GM20431 (cell line): ENCODE measurements at regions not wholly inside any gene's neighbourhood (a gene's known extent, or its start where the extent isn't known, plus 50 kb on each side); places are given as distances from the start of the nearest gene placed in this dataset.

Experiments used
- in situ Hi-C: fragments of 300-500 bp; cut with MseI, MboI; formaldehyde crosslinking; loops from one replicate; pipeline ENCODE4 v1.15.0; 2020; ENCODE audit warnings: low sequenced_read_pairs; ENCODE audit not compliant: unreplicated experiment

DNA sequence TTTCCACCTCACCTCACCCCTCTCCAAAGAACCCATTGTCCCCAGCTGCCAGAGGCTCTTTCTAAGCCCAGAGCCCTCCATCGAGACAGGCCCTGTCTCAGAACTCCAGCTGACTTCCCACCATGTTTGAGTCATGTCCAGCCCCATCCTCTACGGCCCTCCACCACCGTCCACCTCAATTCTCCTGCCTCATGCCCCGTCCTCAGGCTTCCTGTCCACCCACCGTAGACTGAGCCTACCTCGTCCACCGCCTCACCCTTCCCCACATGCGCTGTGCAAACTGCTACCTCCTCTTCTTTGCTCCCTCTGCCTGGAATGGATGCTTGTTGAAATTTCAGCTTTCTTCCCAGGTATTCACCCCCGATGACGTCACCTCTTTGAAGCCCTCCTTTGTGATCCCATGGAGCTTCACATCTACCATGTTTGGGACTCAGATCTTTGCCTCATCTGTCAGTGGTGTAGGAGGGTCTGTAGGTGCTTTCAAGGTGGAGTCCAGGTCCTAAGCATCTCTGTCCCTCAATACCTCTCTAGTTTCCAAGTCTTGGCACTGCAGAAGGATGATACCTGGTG, 149.0 kb downstream of the MRM1 start:
- in situ Hi-C loops, result no loop called here

DNA sequence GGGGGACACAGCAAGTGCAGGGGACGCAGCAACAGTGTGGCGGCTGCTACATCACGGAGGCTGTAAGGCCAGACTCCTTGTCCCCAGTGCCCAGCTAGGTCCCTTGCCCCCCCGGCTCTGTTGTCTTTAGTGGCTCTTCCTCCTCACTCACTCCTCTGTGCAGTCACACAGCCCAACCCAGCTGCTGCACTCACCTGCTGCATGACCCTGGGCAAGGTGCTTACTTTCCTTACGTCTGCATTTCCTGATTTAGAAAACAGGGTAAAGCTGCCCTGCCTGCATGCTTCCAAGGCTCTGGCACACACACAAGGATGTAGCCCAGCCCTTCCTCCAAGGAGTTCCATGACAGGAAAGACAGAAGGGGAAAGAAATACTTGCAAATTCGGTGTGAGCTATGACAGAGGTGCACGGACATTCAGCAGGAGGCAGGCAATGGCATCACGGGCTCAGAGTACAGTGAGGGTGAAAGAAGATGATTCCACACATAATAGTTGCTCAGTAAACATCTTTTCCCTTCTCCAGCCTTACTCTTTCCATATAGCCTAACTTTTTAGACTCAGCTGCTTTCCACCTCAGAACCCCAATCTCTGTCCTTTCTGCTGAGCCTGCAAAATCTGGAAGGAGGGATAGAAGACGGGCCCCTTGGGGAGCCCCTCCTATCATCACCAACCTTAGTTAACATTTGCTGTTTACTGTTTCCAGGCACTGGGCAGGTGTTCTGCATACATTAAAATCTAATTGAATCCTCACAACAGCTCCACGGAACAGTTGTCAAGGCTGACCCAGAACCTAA, 150.9 kb downstream of the MRM1 start:
- in situ Hi-C loops, result no loop called here

DNA sequence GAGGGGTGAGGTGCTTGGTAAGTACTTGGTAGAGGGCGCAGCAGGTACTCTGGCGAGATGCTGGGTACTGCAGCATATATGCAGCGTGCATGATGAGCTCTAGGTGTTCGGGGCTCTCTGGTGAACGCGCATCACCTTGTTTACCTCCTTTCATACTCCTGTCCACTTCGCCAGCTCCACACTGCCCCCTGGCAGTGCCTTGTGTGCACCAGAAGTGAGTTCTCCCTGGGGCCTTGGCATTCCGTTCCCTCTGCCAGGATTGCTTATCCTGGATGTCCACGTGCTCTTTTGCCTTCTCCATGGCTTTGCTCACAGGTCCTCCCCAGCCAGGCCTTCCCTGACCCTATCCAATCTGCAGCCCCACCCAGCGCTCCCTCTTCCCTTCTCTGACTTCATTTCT, 154.2 kb downstream of the MRM1 start:
- in situ Hi-C loops, result no loop called here

DNA sequence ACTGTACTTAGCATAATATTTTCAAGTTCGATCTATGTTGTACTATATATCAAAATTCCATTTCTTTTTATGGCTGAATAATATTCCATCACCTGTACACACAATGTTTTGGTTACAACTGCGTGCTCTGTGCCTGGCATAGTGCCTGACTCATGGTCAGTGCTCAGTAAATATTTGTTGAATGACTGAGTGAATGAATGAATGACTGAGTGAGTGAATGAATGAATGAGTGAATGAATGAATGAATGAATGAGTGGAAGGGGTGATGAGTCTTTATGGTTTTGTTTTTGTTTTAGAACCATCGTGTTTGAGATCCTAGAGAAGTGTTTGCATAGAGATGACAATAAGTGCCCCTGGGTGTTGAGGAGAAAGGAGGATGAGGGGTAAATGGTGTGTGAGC, 155.3 kb downstream of the MRM1 start:
- in situ Hi-C loops, result no loop called here

DNA sequence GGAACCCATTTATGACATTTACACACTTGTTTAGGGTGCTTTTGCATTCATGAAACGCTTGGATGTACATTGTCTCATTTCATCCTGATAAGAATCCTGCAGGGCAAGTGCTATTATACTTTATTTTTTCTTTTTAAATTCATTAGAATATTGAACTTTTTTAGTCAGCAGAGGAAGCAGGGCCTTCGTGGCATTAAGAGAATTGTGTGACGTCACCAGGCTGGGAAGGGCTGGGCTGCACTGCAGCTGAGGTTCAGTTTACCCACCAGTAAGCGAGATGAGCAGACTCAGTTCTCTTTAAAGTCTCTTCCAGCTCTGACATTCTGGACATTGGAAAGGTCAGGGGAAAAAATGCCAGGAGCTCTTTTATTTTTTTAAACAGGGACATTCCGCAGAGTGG, 159.0 kb downstream of the MRM1 start:
- in situ Hi-C loops, result loop anchor here (10.0 kb wide), 1 partner anchor 64 kb away; no protein-coding TSS in a partner anchor

DNA sequence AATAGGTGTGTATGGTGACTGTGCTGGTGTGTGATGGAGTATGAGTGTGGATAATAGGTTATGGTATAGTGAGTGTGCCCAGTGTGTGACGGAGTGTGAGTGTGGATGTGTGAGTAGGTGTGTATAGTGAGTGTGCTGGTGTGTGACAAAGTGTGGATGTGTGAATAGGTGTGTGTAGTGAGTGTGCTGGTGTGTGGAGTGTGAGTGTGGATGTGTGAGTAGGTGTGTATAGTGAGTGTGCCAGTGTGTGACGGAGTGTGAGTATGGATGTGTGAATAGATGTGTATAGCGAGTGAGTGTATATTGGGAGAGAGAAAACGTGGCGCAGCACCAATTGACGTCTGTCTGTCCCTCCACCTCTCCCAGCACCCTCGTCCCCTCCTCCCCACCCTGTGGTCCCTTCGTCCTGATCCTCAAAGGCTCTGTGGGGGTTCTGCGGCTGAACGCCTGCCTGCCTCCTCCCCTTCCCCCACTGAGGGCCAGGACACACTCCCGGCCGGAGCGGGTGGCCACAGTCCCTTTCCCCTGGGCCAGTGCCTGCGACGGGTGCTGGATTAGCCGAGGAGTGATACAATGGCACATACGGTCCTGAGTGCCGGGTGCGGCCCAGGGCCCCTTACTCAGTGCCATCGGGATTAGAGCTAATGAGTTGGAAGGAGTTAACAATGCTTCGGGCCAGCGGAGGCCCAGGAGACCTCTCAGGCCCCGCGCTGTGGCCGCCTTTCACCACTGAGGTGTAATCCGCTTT, 160.0 kb downstream of the MRM1 start:
- in situ Hi-C loops, result loop anchor here (10.0 kb wide), 1 partner anchor 63 kb away; no protein-coding TSS in a partner anchor

DNA sequence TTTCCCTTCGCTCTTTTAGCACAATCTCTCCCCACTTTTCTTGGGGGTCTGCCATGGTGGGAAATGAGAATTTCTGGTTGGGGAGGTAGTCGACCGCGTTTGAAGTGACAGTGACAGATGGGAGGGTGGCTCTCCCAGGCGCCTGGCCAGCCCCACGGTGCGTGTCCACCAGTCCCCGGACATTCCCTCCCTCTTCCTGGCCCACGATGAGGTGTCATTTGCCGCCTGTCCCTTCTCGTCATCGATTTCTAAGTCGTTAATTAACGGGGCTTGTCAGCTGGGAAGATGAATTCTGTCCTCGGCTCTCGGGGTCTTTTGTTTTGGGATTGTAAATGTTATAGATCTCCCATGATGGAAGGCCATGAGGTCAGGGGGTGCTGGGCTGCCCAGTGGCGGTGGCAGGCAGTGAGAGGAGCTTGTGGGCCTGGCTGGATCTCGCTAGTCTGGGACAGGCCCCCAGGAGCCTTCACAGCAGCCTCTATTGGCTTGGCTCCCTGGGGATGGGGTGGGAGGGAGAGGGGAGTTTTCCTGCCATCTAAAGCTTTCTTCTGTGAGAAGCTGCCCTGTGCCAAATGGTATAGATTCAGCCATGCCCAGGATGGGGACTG, 164.2 kb downstream of the MRM1 start:
- in situ Hi-C loops, result loop anchor here (10.0 kb wide), 1 partner anchor 59 kb away; no protein-coding TSS in a partner anchor

DNA sequence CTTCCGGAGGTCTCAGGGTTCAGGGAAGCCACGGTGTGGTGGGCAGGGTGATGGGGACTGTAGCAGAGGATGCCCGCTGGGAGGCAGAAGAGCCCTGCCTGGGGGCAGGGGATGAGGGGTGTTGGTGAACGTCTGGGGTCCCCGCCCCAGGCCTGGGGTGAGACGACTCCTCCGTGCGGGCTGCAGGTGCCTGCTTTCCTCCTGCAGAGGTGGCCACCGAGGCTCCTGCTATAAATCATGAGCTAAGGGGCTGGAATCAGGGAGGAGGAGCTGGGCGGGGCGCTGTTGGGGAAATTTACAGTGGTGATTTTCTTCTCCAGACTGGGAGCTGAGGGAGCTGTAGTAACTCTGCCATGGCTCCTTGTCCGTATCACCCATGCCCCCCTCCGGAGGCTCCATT, 167.0 kb downstream of the MRM1 start:
- in situ Hi-C loops, result loop anchor here (10.0 kb wide), 1 partner anchor 56 kb away; no protein-coding TSS in a partner anchor

DNA sequence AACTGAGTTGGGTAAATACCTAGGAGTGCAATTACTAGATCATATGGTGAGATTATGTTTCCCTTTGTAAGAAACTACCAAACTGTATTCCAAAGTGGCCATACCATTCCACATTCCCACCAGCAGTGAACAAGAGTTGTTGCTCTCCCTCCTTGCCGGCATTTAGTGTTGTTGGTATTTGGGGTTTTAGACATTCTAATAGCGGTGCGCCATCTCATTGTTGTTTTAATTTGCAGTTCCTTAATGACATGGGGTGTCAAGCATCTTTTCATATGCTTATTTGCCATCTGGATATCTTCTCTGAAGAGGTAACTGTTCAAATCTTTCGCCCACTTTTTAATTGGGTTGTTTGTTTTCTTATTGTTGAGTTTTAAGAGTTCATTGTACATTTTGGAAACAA, 164.2 kb upstream of the LHX1 start:
- in situ Hi-C loops, result no loop called here

DNA sequence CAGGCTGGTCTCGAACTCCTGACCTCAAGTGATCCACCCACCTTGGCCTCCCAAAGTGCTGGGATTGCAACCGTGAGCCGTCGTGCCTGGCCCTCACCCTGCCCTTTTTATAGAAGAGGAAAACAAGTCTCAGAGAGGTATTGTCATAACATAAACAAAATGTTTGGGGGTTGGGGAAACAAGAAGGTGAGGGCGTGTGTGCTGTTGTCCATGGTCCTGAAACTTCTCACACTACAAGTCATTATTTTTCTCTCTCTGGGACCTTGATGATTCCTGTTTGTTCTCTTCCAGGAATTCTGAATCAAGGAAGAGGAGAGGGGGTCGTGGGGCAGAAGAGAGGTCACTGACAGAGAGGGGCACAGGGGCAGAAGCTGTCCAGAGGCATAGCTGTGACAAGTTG, 160.2 kb upstream of the LHX1 start:
- in situ Hi-C loops, result no loop called here

DNA sequence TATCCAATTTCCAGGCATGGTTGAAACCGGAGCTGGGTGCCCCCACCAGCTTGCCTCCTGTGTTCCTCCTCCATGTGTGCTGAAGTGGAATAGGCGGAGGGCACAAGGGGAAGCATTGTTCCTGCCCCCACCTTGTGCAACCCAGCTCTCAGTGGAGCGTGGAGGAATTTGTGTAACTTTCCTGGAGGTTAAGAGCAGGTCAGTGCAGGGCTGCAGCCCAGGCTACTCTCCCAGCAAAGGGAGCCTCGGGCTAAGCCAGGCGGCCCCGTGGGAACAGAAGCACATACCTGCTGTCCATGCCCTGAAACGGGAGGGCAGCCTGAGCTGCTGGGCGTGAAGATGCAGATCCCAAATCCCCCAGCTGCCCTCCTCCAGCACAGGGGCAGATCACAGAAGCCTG, 158.8 kb upstream of the LHX1 start:
- in situ Hi-C loops, result no loop called here

DNA sequence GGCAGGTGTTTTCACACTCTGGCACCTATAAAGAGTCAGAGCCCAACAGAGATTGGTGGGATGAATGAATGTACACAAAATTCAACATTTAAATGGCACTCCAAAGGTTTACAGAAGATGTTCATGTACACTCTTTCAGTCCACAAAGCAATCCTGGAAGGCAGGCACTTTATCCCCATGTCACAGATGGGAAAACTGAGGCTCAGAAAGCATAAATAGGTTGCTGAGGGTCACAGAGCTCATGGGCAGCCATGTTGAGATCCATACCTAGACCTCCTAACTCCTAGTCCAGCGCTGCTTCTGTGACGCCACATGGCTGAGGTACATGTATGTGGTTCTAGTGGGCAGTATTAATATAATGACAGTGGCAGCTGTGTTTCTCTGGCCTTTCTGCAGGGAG, 157.7 kb upstream of the LHX1 start:
- in situ Hi-C loops, result no loop called here

DNA sequence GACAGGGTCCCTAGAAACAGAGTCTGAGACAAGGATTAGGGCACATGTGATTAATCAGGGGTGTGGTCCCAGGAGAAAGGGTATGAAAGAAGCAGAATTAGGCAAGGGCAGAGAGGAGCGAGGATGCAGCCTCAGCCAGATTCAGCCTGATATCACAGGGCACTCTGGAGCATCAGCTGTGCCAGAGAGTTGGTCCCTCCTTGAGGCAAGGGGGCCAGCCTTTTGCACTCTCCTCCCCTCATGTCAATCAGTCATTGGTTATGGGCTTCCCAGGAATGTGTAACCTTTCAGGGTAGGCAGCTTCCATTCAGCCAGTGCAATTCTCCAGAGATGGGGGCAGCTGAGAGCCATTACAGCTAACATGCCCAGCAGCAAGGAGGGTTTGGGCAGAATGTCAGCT, 152.6 kb upstream of the LHX1 start:
- in situ Hi-C loops, result no loop called here

DNA sequence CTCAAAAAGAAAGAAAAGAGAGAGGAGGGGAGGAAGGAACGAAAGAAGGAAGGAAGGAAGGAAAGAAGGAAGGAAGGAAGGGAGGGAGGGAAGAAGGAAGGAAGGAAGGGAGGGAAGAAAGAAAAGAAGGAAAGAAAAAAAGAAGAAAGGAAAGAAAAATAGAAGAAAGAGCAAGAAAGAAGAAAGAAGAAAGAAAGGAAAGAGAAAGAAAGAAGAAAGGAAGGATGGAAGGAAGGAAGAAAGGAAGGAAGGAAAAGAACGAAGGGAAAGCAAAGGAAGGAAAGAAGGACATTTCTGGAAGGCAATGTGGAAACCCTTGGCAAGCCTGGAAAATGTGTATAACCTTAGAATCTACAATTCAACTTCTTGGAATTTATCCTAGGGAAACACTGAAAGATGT, 150.4 kb upstream of the LHX1 start:
- in situ Hi-C loops, result no loop called here

DNA sequence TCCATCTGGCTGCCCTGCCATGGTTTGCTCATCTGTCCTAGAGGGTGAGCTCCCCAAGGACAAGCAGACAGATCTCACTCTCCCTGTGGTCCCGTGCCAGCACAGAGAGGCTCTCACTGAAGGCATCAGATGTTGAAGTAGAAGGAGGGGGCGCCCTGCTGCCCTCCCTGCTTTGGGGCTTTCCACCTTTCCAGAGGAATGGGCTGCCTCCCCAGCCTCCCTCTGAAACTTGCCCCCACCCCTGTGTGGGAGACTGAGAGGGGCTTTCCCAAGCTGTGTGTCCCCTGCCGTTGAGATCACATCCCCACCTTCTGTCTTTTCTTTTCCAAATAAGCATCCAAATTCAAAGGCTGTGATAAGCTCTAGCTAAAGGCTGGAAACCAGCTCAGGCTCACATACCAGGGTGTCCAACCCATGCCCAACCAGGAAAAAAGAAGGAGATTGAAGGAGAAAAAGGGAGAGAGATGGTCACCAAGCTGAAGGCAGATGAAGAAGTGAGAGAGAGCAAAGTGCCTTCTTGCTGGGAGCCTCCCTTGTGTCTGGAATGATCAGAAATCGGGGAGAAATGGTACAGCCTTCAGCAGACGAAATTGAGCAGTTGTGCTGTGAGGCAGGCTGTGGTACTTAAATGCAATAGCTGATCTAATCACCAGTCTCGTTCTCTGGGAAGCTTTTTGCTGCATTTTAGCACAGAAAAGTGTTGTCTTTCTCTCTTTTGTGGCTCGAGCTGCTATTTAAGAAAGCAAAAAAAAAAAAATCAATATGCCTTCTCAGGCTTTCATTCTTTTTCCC, 145.9 kb upstream of the LHX1 start:
- in situ Hi-C loops, result no loop called here

DNA sequence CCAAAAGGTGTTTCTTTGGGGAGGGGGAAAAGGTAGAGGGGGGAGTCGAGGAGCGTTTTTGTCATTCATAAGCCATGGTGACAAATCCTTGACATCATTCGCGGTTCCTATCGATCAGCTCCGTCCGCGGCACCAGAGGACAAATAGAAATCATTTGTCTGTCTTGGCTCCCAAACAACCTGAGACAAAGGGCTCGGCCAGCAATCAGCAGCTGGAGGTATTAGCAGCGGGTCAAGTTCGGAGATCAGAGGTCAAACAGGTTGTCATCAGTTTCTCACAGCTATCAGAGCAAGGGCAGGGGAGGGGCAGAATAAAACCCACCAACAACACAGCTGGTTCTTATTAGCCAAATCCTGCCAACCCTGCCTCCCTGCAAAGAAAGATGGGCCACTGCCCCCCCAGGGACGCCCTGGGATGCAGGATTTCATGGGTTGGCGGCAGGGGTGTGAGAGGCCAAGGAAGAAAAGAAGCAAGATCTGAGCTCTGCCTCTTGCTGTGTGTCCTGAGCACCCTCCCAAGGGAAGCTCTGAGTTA, 145.3 kb upstream of the LHX1 start:
- in situ Hi-C loops, result no loop called here

DNA sequence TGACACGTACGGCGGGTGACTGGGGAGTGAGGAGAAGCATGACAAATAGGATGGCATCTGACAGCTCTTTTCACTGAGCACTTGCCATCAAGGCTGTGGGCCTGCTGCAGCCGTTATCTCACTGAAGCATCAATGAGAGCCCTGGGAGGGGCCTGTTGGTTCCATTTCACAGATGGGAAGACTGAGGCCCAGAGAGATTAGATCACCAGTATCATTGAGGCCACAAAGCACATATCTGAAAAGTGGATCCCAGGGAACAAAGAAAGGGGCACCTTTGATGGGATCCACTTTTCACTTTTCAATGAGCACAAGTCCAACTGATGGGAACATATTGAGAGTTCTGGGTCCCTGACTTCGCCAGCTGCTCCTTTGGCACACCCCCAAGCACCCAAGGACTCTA, 144.4 kb upstream of the LHX1 start:
- in situ Hi-C loops, result no loop called here

DNA sequence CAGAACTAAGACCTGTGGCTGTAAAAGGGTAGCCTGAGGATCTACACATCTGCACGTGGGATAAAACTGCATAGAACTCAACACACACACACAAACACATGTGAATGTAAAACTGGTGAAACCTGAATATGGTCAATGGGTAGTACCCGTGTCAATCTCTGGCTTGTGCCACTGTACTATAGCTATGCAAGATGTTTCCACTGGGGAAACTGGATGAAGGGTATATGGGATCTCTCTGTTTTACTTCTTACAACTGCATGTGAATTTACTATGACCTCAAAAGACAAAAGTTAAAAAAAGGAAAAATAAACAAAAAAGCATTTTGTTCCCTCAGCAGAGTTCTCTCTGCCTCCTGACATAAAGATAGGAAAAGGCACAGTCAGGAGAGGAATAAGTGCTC, 143.3 kb upstream of the LHX1 start:
- in situ Hi-C loops, result no loop called here

DNA sequence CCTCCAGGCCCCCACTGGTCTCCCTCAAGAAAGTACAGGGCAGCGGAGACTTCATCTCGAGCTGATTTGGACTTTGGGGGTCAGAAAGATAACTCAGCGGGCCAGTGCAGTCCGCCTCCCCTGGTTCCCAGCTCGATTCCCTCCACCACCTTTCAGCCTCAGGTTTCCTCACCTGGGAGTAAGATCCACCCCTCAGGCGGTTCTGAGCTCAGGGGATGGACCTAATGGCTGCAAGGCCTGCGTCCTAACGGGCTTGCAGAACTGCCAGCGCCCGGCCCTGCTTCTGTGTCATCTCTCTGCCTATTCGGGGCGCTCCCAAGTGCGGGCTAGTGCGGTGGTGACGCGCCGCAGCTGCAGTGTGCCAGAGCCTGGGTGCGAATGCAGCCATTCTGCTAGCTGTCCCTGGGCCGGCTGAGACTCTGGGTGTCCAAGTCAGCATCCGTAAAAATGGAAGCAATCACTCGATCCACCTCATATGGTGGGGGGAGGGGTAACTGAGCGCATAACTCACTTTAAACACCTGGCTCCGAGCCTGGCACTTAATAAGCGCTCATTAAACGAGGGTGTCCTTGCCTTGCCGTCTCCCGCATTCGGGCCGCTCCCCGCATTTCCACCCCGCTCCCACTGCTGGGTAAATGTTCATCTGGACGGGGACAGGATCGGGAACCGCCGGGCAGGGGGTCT, 129.6 kb upstream of the LHX1 start:
- in situ Hi-C loops, result no loop called here
